ENCODE measurements at regions not wholly inside any gene's neighbourhood (a gene's known extent, or its start where the extent isn't known, plus 50 kb on each side); places are given as distances from the start of the nearest gene placed in this dataset.
"Not testable (repeated sequence)": the region's sequence is repeated elsewhere in the genome, so short reads cannot be mapped to it uniquely, and the experiment has no call there.

DNA sequence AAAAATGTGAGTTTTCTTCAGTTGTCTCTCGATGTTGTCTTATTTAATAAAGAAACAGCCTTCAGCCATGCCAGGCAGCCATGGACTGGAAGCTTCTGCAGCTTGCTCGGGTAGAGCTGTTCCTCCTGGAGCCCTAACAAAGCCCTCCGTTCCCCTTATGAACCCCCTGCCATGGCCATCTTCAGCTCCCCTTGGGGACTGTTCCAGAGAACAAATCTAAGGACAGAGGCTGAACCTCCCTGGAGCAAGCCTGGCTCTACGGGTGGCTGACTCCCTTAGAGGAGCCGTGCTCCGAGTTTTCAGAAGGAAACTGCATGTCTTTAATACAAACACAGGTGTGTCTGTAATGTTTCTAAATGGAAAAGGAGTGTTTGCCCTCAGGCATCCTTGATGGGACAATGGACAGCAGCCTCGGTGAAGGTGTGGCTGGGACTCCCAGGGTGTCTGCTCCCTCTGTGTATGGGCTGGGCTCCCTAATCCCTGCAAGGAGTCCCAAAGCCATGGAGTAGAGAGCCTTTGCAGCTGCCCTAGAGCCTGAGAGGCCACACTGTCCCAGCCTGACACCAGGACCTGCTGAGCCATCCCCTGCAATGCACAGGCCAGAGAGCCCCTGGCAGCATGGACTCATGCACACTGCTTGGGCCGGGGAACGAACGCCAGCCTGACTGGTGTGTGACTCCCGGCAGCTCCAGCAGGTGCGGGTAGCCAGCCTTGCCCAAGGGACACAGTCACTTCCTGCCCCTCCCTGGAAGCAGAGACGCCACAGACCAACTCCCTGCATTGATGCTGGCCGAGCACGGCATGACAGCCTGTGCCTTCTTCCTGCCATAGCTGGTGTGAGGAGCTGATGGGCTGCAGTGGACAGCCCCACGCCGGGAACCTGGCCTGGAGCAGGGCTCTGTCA, 381.8 kb downstream of the TCERG1L start:
- no peak for DNase-seq

DNA sequence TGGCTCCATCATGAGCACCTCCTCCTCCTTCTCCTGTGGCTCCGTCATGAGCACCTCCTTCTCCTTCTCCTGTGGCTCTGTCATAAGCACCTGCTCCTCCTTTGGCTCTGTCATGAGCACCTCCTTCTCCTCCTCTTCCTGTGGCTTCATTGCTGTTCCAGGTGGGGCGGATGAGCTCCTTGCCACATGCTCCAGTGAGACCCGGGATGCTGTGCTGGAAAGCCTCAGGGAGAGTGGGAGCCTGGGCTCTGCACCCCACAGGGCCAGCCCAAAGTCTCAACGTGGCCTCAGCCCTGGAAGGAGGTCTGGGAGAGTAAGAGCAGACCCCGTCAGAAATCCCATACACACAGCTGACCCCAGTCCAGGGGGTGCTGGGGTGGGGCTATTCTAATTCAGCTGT, 380.7 kb downstream of the TCERG1L start:
- DNase-seq = no peak

DNA sequence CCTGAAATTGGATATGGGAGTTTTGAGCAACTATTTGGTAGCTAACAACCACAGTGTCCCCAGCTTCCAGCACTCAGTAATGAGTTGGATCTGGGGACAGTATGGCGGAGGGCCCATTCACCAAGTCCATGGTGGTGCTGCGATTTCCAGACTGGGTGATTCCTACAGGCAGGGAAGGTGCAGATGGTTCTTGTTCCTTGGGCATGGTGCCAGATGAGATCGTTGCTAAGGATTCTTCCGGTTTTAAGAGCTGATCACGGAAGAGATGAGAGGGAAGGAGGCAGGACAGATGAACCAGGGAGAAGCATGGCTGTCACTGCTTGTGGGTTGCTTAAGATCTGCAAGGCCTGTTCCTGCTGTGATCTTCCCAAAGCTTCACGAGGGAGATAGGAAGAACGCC, 380.3 kb downstream of the TCERG1L start:
- no peak for DNase-seq

DNA sequence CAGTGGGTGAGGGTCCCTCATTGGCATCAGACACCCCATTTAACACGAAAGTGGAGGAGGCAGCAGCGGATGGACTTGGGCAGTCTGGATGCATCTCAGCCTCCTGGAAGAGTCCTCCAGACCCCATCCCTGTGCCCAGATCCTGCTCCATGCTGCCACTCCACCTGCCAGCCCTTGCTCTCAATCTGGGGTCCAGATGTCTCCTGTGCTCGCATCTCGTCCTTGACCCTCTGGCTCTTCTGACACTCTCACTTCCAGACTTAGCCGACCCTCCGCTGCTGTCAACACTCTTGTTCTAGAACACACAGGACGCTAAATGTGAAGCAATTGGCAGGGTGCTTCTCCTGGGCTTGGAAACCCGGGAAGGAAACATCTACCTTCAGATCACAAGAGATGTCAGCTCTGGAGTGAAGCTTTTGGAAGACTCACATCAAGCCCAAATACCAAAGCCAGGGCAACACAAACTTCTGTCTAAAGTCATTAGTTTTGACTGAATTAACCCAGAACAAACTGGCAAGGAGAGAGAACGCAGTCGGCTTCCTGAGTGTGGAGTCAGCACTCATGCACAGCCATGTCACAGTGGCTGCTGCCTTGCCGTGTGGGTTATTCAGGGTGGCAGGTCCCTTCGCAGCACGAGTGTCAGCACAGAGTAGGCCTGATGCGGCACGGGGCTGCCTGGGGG, 379.1 kb downstream of the TCERG1L start:
- DNase-seq = no peak

DNA sequence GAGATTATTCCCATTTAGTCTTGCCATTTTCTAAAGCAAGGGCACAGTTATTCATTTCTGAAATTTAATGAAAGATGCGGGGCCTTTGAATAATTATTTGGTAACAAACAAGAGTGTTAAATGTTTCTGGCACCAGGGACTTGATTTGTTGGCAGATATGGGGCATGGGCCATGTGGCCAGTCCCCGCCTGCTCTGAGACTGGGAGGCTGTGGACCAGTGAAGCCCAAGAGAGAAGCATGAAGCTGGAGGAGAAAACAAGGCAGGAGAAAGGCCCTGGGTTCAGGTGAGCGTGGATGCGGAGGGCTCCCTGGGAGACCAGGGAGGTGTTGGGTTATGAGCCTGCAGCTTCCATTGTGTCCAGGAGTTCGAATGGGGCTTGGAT, 378.5 kb downstream of the TCERG1L start:
- no peak for DNase-seq

DNA sequence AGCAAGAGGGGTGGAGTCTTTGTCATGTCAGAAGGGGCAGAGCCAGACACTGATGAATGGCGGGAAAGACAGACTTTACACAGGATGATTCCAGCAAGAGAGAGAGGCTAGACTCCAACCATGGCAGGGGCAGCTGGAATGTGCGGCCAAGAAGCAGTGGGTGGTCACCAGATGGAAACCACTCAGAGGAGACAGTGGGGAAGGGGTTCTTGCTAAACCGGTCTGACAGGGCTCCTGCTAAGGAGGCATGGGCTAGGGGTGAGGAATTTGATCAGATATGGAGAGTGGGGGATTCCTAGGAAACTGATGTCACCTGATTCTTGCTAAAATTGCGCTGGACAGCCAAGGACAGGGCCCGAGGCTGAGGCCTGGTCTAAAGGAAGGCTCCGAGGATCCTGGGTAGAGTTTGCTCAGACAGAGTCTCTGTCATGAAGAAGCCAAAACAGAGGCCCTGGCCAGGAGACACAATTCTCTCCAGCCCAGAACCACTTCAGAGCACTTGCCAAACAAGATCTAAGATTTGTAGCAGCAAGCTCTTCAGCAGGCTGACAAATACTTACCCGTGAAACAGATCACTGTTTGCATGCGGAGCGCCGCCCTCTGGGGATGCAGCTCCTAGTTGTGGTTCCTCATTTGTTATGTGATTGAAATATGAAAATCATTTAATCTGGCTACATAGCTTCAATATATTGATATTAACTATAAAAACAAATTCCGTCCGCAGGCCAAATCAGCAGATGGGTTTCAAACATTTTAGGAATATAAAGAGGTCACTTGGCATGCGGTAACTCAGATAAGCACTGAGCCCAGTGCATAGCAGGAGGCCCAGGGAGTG, 377.0 kb downstream of the TCERG1L start:
- DNase-seq = no peak

DNA sequence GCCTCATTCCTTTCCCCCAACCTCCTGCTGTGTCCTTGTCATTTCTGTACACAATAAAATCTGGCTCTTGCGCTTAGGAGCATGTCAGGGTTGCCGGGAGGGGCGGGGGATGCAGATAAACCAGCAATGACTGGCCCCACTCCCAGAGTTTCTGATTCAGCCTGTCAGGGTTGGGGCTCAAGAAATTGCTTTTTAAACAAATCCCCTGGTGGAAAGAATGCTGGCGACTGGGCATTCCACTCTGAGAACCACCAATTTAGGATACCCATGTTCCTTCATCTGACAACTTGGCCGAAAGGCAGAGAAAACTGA, 376.4 kb downstream of the TCERG1L start:
- DNase-seq = no peak

DNA sequence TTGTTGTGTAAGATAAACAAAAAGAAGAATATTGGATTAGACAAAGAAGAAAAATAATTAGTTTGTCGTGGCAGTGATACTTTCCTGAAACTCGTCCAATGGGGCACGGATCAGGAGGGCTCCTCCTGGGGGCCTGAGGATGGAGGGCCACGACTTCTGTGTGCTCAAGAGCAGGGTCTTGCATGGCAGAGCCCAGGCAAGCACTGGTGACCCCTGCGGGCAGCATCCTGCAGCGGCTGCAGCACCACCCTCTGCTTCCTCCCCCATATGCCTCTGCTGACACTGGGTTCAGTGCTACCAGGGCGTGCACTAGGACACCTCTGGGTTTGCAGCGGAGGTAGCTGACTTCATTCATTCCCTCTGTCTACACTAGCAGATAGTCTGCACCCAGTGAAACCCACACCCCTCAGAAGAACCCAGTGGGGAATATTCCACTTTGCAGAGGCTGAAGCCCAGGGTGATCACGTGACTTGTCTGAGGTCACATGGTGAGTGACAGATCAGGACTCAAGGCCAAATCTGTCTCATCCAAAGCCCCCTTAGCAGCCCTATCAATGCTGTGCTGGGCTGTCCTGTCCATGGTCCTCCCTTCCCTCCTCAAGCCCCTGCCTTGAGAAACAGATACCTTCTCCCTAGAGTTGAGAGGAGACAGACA, 375.5 kb downstream of the TCERG1L start:
- no peak for DNase-seq

DNA sequence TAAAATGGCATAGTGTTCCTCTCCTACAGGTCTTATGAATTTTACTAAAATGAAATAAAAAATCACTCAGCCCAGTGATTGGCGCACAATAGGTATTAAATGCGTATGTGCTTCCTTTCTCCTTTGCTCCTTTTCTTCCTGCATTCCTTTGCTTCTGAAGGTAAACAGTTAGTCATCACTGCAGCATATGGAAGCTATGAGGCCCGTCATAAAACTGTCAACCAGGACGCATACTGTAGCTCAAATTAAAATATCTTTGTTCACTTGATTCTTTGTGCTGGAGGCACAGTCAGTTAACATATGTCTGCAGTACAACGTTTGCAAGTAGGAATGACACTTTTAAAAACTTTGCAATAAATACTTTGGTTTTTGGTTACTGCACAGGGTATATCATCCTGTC, 374.7 kb downstream of the TCERG1L start:
- no peak for DNase-seq

DNA sequence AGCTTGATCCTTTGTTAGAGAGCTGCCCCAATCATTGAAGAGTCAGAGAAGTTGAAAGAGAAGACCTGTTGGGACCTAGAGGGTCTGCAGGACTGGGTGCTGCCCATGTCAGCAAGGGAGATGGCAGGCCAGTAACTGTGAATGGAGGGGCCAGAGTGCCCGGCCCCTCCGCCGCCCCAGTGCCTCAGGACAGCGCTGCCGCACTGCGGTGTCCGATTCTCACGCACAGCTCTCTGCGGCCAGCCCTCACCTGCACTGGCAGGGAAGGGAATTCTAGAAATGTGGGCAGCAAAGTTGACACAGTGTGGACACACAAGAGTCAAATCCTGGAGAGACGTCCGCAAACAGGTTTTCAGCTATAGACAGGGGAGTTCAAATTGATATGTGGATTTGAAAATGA, 373.5 kb downstream of the TCERG1L start:
- no peak for DNase-seq

DNA sequence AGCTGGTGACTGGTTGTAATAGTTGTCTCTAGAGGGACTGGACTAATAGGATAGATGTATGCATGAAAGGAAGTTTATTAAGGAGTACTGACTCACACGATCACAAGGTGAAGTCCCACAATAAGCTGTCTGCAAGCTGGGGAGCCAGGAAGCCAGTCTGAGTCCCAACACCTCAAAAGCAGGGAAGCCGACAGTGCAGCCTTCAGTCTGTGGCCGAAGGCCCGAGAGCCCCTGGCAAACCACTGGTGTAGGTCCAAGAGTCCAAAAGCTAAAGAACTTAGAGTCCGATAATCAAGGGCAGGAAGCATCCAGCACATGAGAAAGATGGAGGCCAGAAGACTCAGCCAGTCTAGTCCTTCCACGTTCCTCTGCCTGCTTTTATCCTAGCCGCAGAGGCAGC, 372.6 kb downstream of the TCERG1L start:
- not testable (repeated sequence) for DNase-seq

DNA sequence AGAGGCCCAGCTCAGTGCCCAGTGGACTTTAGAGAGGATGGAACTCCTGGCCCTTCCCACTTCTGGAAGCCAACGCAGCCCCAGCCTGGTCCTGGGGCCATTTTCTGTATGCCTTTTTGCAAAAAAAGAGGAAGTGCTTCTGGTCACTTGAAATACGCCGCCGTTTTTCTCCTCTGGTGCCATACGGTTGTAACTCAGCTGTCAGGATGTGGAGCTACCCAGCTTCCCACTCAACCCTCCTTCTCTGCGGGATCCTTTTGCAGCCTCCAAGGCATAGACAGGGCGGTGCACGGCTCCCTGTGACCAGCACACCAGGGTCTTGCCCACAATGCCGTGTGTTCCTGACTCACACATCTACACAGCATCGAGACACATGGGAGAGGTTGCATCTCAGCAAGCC, 369.6 kb downstream of the TCERG1L start:
- no peak for DNase-seq

DNA sequence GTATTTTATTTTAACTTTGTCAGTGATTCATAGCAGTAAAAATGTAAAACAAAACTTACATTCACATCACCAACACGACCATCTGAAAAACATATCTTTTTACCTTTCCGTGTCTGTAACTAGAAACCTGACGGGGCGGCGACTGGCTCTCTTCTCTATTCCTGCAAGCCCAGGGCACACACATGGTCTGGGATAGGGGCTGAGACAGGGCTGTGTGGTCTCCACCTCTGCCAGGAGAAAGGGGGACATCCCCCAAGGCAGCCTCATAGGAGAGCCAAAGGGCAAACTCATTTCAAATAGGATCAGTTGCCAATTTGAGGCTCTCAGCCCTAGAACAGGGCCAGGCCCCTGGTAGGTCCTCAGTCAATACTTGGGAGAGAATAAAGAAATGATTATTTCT, 359.4 kb downstream of the TCERG1L start:
- DNase-seq = no peak

DNA sequence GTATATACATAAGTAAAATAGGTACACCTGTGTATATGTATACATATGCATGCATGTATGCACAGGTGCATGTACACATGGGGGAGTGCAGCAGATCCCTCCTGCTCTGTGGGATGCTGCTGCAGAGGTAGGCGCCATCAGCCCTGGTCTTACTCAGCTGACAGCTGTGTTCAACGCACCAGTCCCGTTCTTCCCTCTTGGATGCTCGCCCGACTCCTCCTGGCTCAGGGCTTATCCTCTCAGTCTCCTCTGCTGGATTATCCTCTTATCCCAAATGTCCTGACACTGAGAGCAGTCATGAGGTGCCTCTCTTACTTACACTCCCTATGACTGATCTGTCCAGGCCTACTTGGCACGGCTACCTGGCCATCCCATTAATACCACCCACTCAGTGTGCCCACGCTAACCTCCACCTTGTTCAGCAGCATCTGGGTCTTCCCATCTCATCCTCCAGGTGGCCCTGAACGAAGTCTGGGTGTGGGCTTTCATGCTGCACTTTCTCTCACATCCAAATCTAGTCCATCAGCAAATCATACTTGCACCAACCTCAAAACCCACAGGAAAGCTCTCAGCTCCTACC, 357.1 kb downstream of the TCERG1L start:
- no peak for DNase-seq

DNA sequence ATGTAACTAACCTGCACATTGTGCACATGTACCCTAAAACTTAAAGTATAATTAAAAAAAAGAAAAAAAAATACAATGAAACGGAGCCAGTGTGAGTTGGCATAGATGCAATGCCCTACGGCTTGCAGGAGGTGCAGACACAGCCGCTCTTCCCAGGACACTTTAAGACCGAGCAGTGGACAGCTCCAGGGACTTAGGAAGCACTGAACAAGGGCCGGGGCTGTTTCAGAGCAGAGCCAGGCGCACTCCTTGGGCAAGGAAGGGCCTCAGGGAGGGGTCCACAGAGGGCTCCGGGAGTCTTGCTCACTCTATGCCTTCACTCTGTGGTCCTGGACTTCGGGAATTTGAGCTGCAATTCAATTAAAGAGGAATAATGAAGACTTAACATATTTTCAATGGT, 355.3 kb downstream of the TCERG1L start:
- DNase-seq = no peak

DNA sequence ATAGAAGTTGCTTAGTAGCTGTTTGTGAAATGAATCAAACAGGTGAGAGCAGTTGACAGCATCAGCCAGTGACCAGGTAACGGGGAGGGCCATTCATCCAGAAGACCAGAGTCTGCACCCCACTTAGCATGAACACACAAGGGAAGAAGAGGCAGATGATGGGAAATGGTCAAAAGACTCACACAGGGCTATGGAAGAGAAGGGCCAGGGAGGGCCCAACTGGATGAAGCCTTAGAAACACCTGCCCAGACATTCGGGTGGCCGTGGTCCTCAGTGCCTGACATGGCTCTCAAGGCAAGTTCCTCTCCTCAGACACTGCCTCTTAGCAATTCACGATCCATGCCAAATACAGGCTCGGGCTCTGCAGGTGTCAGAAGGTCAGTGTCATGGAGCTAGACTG, 354.1 kb downstream of the TCERG1L start:
- no peak for DNase-seq

DNA sequence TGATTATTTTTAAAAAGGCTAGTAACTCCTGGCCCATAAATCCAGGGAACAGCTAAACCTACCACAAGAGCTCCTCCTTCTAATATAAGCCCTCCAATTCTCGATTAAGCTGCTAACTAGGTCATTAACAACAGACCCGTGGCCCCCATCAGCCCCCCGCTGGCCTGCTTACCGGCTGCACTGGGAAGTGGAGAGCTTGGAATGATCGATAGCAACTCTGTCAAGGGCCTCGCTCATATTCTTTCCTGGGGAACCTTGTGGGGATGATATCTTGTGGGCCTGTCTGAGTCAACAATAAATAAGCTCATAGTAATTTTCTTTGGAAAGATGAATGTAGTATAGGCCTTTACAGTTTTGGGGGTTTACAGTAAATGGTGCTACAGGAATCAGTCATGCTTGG, 353.5 kb downstream of the TCERG1L start:
- DNase-seq = no peak

DNA sequence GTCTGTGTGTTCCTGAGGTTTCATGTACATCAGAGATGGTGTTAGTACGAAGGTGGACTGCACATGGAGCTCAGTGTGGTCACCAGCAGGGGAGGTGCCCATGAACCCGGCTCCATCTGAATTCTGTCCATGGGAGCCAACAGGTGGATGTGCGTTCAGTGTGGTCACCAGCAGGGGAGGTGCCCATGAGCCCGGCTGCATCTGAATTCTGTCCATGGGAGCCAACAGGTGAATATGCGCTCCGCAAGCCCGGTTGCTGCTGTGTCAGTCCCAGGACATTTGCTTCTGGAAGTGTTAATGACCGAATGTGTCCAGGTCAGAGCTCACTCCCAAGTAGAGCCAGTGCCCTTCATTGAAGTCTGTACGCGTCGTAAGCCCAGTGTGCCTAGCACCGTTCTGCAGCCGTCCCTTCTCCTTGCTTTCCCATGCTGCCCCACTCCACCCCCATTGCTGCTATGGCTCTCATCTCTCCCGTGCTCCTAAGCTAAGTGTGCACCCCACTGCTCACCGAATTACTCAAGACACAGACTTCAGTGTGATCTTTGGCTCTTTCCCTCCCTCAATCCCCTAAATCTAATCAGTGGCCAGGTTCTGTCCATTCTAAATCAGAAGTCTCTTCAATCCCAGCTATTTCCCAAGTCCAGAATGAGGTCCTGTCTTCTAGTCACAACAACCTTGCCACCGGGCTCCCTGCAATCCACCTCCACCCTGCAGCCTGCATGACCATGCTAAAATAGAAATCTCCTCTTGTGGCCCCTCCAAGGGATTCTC, 352.4 kb downstream of the TCERG1L start:
- no peak for DNase-seq

DNA sequence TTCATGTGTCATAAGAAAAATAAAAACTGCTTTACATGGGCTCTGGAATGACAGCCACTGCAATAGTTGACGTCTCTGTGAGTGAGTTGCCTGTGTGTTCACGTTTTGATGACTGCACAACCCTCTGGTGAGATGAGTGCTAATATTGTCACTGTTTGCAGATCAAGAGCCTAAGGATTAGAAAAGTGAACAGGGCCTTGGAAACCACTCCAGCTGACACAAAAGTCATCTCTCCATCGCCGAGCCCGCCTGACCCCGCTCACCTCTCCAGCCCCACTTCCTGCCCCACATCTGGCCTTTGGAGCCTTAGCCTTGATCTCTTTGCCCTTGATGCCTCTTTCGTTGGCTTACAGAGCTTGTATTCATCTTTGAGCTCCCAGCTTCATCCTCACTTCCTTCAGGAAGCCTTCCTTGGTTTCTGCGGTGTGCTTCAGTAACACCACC, 351.7 kb downstream of the TCERG1L start:
- no peak for DNase-seq

DNA sequence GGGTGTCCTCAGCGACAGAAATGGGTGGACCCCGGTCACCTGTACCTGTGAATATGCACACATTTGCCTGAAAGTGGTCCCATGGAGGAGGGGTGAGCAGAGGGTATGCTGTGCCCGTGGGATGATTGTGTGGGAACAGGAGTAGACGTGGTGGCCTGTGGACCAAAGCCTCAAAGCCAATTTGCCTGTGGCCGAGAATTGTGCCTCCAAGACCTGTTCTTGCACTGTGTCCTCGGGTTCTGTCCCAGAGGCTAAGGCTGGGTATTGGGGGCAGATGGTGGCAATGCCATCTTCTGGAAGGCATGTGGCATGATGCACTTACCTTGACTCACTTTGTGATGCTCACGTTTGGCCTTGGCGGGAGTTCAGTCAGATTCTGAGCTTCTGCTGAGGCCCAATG, 351.0 kb downstream of the TCERG1L start:
- DNase-seq = no peak

DNA sequence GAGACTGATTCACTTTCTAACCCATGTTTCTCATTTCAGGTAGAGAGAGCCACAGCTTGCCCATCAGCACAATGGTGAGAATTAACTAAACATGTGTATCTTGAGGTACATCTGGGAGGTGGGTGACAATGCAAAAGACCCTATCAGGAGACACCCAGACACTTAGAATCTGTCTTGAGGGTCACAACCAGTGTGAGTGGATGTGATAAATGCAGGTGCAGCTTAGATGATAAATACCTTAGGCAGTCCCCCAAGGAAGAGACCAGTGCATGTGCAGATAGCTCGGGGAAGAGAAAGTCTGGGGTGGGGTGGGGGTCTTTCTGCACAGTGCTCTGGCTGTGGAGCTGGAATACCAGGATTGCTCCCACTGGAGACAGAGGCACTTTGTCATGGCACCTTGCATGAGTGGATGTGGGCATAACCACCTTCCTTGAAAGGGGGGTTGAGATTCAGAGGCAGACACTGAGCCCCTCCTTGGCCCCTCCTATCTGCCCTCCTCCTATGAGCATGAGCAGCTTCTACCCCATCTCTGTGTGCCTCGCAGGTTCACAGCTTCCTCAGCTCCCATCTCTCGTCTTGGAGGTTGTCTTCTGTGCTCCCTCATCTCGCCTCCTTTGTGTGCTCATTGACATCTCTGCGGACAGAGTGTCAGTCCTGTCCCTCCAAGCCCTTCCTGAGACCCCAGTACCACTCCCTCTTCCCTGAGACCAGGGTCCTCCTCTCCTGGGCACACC, 349.8 kb downstream of the TCERG1L start:
- DNase-seq = no peak

Measured in SHP77 treated with DMSO at 0.1 percent for 48 hours (cell line).